ENCODE measurements at regions not wholly inside any gene's neighbourhood (a gene's known extent, or its start where the extent isn't known, plus 50 kb on each side); places are given as distances from the start of the nearest gene placed in this dataset.
"Not testable (repeated sequence)": the region's sequence is repeated elsewhere in the genome, so short reads cannot be mapped to it uniquely, and the experiment has no call there.

GRCh38 chr14:71240866-71241520, 333.7 kb downstream of the PCNX1 start:
- DNase-seq, result no peak

GRCh38 chr14:71242237-71242748, 335.0 kb downstream of the PCNX1 start:
- no peak for DNase-seq

- DNase-seq, result no peak
Observed at GRCh38 chr14:71243697-71244096, 336.4 kb downstream of the PCNX1 start.

GRCh38 chr14:71244341-71244740, 337.1 kb downstream of the PCNX1 start:
- no peak for DNase-seq

GRCh38 chr14:71245659-71246361, 338.6 kb downstream of the PCNX1 start:
- DNase-seq, result no peak

GRCh38 chr14:71246539-71246938, 339.3 kb downstream of the PCNX1 start:
- DNase-seq, result no peak

GRCh38 chr14:71247106-71247505, 339.8 kb downstream of the PCNX1 start:
- DNase-seq, result no peak

GRCh38 chr14:71248194-71248593, 340.9 kb downstream of the PCNX1 start:
- no peak for DNase-seq

GRCh38 chr14:71250347-71250746, 343.1 kb downstream of the PCNX1 start:
- no peak for DNase-seq

- no peak for DNase-seq
Observed at GRCh38 chr14:71250791-71251190, 343.5 kb downstream of the PCNX1 start.

- DNase-seq, result not testable (repeated sequence)
Observed at GRCh38 chr14:71254091-71254719, 346.9 kb downstream of the PCNX1 start.

- no peak for DNase-seq
Observed at GRCh38 chr14:71261206-71261605, 353.9 kb downstream of the PCNX1 start.

GRCh38 chr14:71262441-71262840, 355.2 kb downstream of the PCNX1 start:
- DNase-seq, result no peak

GRCh38 chr14:71264260-71264659, 357.0 kb downstream of the PCNX1 start:
- no peak for DNase-seq

- no peak for DNase-seq
Observed at GRCh38 chr14:71267007-71267513, 359.8 kb downstream of the PCNX1 start.

- DNase-seq, result no peak
Observed at GRCh38 chr14:71267691-71268090, 360.4 kb downstream of the PCNX1 start.

GRCh38 chr14:71270111-71270510, 362.9 kb downstream of the PCNX1 start:
- DNase-seq, result no peak

- DNase-seq, result no peak
Observed at GRCh38 chr14:71271166-71271945, 364.1 kb downstream of the PCNX1 start.

GRCh38 chr14:71273366-71273765, 366.1 kb downstream of the PCNX1 start:
- no peak for DNase-seq

GRCh38 chr14:71284048-71284447, 376.8 kb downstream of the PCNX1 start:
- DNase-seq, result no peak

GRCh38 chr14:71286126-71286525, 378.9 kb downstream of the PCNX1 start:
- DNase-seq, result no peak

GRCh38 chr14:71287567-71287966, 380.3 kb downstream of the PCNX1 start:
- no peak for DNase-seq
